SW 1271 (cell line): ENCODE measurements at regions not wholly inside any gene's neighbourhood (a gene's known extent, or its start where the extent isn't known, plus 50 kb on each side); places are given as distances from the start of the nearest gene placed in this dataset.

ENCODE experiments used
- DNase-seq, 2 experiments: peaks; one replicate each; lab custom pipeline; 2025; lab: John Stamatoyannopoulos, UW

- no peak for DNase-seq
Observed at GRCh38 chr5:176711883-176712282, 64.6 kb downstream of the TSPAN17 start.

- no peak for DNase-seq
Observed at GRCh38 chr5:176712546-176713304, 65.4 kb downstream of the TSPAN17 start.

DNA sequence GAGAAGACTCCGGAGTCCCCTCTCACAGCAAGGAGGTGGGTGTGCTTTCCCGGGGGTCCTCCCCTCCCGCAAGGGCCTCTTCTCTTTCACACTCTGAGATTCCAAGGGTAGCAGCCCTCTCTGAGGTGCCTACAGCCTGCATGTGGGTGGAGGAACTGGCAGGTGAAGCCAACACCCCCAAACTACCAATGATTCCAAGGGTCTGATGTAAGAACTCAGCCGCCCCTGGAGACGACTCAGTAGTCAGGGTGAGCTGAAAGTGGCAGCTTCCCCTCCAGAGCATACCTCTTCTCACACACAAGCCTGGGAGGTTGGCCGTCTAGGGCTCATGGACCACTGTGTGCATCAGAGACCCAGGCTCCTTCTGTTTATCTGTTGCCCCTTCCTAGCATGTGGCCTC is 66.1 kb downstream of the TSPAN17 start:
- no peak for DNase-seq

DNA sequence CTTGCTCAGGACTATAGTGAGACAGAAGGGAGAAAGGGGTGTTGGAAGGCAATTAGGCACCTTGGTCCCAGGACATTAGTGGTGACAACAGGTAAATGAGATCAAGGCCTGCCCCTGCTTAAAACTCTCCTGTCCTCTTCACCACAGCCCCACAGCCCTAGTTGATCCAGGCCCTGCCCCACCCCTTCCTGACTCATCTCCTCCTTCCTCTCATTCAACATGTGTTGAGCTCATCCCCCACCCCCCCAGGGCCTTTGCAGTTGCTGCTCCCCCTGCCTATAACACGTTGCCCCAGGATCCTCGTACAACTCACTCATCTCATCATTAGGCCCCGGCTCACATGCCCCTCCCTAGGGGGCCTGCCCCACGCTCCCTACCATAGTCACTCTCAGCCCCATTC is 66.8 kb downstream of the TSPAN17 start:
- DNase-seq, result no peak

DNA sequence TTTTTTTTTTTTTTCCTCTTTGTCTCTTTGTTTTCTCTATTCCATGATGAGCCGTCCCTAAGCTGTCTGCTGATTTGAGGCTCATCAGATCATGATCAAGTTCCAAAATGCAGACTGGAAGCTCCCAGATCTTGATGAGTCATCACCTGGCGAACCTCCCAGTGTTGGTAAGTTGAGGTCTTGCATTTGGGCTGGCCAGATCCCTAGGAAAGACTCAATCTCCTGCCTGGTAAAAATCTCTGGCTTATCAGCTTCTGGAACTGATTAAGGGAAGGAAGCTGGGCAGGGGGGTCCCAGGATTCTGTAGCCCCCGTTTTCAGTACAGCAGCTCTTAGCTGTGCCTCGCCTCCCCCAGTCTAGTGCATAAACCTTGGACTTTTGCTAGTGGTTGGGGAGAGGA is 69.0 kb downstream of the TSPAN17 start:
- no peak for DNase-seq

DNA sequence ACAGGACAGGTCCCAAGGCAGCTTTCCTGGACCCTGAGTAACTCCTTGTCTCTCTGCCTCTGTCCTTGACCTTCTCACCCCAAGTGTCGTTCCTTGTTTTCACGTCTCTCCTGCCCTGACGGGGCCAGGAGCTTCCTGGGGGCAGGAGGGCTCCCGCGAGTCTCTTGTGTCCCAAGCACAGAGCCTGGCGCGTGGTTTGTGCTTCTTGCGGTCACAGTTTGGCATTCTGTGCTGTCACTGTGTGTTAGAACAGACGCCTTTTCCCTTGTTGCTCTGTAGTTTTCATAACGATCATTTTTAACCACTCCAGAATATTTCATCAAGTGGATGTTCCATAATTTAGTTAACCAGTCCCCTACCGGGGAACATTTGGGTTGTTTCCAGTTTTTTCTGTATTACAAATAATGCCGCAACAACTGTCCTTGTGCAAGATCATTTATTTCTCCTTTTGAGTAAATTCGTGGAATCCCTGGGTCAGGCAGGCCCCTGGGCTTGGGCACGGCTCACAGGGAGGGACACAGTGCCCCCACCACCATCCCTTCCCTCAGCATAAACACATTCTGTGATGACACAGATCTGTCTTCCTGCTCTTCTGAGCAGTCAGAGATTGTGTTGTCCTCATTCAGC is 71.9 kb downstream of the TSPAN17 start:
- no peak for DNase-seq

- DNase-seq, result no peak
Observed at GRCh38 chr5:176721509-176721908, 74.2 kb downstream of the TSPAN17 start.

- DNase-seq, result no peak
Observed at GRCh38 chr5:176722757-176723156, 75.5 kb downstream of the TSPAN17 start.

DNA sequence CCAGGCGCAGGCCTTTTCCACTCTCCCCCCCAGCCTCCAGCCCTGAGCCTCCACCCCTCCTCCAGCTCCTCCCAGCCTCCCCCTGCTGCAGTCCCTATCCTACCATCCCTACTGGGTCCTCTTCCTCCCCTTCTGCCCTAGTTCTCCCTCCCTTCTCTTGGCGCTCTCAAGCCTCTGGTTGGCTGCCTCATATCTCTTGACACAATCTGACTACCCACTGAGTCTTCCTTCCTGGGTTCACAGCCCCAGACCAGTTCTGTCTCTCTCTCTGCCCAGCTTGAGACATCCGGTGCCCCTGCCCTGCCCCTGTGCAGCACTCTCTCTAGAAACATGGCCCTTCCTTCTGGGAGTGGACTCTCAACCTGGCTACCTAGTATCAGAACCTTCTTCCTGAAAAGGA is 76.2 kb downstream of the TSPAN17 start:
- DNase-seq, result no peak

DNA sequence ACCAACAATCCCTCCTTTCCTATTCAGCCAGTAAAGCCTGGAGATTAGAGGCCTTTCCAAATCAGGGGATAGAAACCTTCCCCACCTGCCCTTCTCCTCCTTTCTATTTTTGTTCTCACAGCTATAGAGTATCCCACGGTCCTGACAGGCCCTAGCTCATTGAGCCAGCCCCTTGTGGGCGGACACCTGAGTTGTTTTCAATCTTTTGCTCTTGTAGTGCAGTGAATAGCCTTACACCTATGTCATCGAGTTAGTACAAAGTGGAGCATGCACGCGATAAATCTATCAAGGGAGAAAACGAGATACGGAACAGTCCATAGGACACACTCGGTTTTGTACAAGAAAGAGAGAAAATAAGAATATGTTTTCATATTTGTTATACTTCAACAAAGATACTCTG is 77.2 kb downstream of the TSPAN17 start:
- DNase-seq, result no peak

- no peak for DNase-seq
Observed at GRCh38 chr5:176725521-176726280, 78.4 kb downstream of the TSPAN17 start.

DNA sequence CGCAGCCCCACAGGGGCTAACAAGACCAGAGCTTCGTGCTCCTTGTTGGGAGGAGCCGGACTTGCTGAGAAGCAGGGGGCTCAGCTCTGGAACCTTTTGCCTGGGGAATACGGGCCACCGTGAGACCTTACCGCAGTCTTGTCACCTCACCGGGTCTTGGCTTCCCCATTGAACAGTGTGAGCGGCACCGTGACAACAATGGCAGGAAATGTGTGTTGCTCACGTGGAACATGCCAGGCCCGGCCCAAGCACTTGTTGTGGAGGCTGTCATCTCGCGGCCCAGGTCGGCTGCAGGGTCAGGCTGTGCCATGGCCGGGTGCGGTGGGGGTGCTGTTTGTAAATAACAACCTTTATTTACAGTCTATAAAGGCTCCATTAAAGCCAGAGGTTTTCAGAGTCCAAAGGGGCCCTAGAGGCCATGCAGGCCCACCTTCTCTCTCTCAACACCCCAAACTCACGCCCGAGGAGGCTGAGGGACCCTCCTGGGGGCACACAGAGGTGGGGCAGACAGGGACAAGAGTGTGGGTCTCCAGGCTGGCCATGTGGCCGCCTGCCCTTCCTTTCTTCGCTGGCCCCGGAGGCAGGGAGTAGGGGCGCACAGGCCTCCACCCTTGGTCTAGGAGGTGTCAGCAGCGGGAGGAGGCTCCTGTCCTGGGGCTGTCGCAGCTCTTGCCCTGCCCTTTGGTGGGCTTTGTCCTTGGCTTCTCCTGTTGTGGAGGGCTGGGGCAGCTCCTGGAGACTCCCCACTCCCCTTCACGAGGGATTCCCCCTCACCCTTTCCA is 79.7 kb downstream of the TSPAN17 start:
- no peak for DNase-seq

GRCh38 chr5:176727528-176727900 is 80.2 kb downstream of the TSPAN17 start:
- DNase-seq, result no peak

- DNase-seq, result no peak
Observed at GRCh38 chr5:176727983-176728675, 80.8 kb downstream of the TSPAN17 start.

DNA sequence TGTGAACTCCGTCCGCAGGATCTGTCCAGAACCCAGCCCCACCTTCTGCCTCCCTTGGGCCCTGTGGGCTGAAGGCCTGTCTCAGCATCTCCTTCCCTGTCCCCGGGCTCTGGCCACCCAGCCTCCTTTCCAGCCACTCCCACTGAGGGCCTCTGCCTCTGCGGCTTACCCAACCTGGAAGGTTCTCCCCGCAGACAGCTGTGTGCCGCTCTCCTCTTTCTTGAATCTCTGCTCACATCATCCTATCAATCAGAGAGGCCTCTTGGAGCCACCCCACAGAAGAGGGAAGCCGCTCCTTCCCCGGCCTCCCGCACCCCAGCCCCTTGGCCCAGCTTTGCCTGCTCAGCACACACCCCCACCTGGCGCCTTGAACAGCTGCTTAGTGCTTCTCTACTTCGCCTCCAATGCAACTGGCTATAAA is 81.5 kb upstream of the UNC5A start:
- no peak for DNase-seq

GRCh38 chr5:176730815-176731475 is 79.4 kb upstream of the UNC5A start:
- no peak for DNase-seq

- DNase-seq, result no peak
Observed at GRCh38 chr5:176731506-176732160, 78.7 kb upstream of the UNC5A start.

DNA sequence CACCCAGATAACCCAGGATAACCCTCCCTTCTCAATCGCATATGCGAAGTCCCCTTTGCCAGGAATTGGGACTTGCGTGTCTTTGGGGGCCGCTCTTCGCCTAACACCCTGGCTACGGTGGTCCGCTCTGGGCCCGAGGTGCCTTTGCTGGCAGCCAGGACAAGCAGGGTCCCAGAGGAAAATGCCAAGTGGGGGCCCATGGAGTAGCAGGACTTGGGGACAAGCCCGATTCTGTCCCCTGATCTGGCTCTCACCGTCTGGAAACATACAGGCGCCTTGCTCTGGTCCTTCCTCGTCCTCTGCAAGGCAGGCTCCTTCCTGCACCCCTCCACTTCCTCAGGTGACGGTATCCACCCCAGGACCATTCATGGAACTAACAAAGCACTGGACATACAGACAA is 78.1 kb upstream of the UNC5A start:
- no peak for DNase-seq

- DNase-seq, result no peak
Observed at GRCh38 chr5:176732736-176733405, 77.5 kb upstream of the UNC5A start.
